HepG2 (cell line): ENCODE measurements at regions not wholly inside any gene's neighbourhood (a gene's known extent, or its start where the extent isn't known, plus 50 kb on each side); places are given as distances from the start of the nearest gene placed in this dataset.
A peak's percentile ranks its signal among the peaks of the same experiment; 100 is the strongest.

ENCODE experiments used
- ATAC-seq: fragments of 200-7000 bp; cut with Tn5 transposase; 3 replicates; pipeline ENCODE4 v1.9.1; 2020; ENCODE audit warnings: mild to moderate bottlenecking, moderate library complexity
- BruUV-seq: library from RNA; stranded (reverse); fragments of 400-500 nt; replicated peaks from 2 replicates; lab custom pipeline; 2021; lab: Mats Ljungman, UMichigan
- CTCF ChIA-PET: fragments of 300-600 bp; formaldehyde crosslinking; extraction: SDS; loops from one replicate; lab custom pipeline; 2021; ENCODE audit warnings: low total read pairs, inconsistent platforms, low intra/inter-chr PET ratio; lab: Yijun Ruan, JAX
- POLR2A ChIA-PET: fragments of 350-600 bp; sonication (Branson Sonifier 250); formaldehyde crosslinking; loops from one replicate; lab custom pipeline; 2020; ENCODE audit warnings: antibody characterized with exemption, inconsistent platforms; lab: Yijun Ruan, JAX
- DNase-seq: peaks from one replicate; pipeline ENCODE4 v3.0.0-alpha.2; 2015; ENCODE audit warnings: low spot score
- FAIRE-seq: peaks from 3 replicates; lab custom pipeline; 2011; peaks lifted over from hg19 to GRCh38; lab: Jason Lieb, UNC
- H2AFZ ChIP-seq: one replicate; pipeline ENCODE4 v1.6.1; 2011; ENCODE audit warnings: low read length, inconsistent platforms
- H3K27ac ChIP-seq: fragments of 300-600 bp; 3 replicates; pipeline ENCODE4 v1.8.0; 2011; ENCODE audit warnings: mixed run types, mild to moderate bottlenecking, mixed read lengths, low read length, inconsistent platforms; ENCODE audit not compliant: insufficient read depth; ENCODE audit errors: extremely low read length
- H3K27me3 ChIP-seq, 2 experiments: fragments of 200-600 bp in 1 of 2; 2 replicates in 1 of 2; 3 replicates in 1 of 2; pipeline versions ENCODE4 v1.6.0 to v1.8.0; 2011; ENCODE audit warnings: low read length in 2 of 2, mild to moderate bottlenecking in 2 of 2, moderate library complexity in 2 of 2, inconsistent platforms in 1 of 2; ENCODE audit not compliant: insufficient read depth in 2 of 2, control insufficient read depth in 1 of 2
- H3K36me3 ChIP-seq, 2 experiments: fragments of 200-600 bp in 1 of 2; replicated peaks in 1 of 2; 2 replicates in 1 of 2; 3 replicates in 1 of 2; pipeline versions ENCODE4 v1.5.1 to v1.8.0; 2011; ENCODE audit warnings: low read length in 2 of 2, inconsistent platforms in 1 of 2; ENCODE audit not compliant: insufficient read depth in 2 of 2, control insufficient read depth in 1 of 2
- H3K4me1 ChIP-seq: 2 replicates; pipeline ENCODE4 v1.5.1; 2012; ENCODE audit warnings: low read length, inconsistent platforms; ENCODE audit not compliant: insufficient read depth
- H3K4me2 ChIP-seq: 2 replicates; pipeline ENCODE4 v1.6.0; 2011; ENCODE audit warnings: low read depth, low read length, inconsistent platforms
- H3K4me3 ChIP-seq, 3 experiments: fragments of 200-600 bp in 1 of 3; sonication (generic), shearing (Covaris generic) in 1 of 3; replicated peaks in 1 of 3; 2 replicates each; pipeline ENCODE4 v1.5.1; 2011 to 2016; ENCODE audit warnings: low read length in 3 of 3, inconsistent platforms in 2 of 3, low read depth in 2 of 3, mild to moderate bottlenecking in 2 of 3, control low read depth in 1 of 3, mixed read lengths in 1 of 3; ENCODE audit not compliant: insufficient read depth in 1 of 3
- H3K79me2 ChIP-seq: one replicate; pipeline ENCODE4 v1.6.1; 2011; ENCODE audit warnings: low read length, inconsistent platforms; ENCODE audit not compliant: insufficient read depth
- H3K9ac ChIP-seq: 2 replicates; pipeline ENCODE4 v1.6.0; 2011; ENCODE audit warnings: mild to moderate bottlenecking, low read depth, low read length, inconsistent platforms; ENCODE audit not compliant: insufficient read depth
- H3K9me3 ChIP-seq: 2 replicates; pipeline ENCODE4 v1.5.1; 2012; ENCODE audit warnings: mild to moderate bottlenecking, low read length
- H4K20me1 ChIP-seq: 2 replicates; pipeline ENCODE4 v1.6.0; 2011; ENCODE audit warnings: inconsistent platforms, mild to moderate bottlenecking, low read length, moderate library complexity; ENCODE audit not compliant: insufficient read depth
- CEBPB ChIP-seq: IDR thresholded peaks from 2 replicates; pipeline ENCODE4 v1.6.1; 2011; ENCODE audit warnings: low read depth, low read length, improper control_type of control experiment, borderline replicate concordance
- HNF4G ChIP-seq, 2 experiments: sonication (generic) in 1 of 2; formaldehyde crosslinking in 1 of 2; IDR thresholded peaks; 2 replicates each; pipeline versions ENCODE4 v1.4.0 to v1.6.1; 2011 to 2020; ENCODE audit warnings: borderline replicate concordance in 2 of 2, low read depth in 2 of 2, mild to moderate bottlenecking in 2 of 2, low read length in 1 of 2, missing genetic modification reagents in 1 of 2, moderate library complexity in 1 of 2
- POLR2AphosphoS2 ChIP-seq: IDR thresholded peaks from 2 replicates; pipeline ENCODE4 v1.6.1; 2011; ENCODE audit warnings: low read depth, low read length, improper control_type of control experiment
- RNF2 ChIP-seq: fragments of 450-650 bp; conservative IDR thresholded peaks from 2 replicates; pipeline ENCODE4 v1.6.1; 2016; ENCODE audit warnings: low read depth
- SP140L ChIP-seq: sonication (generic); formaldehyde crosslinking; IDR thresholded peaks from 2 replicates; pipeline ENCODE4 v1.4.0; 2020; ENCODE audit warnings: missing genetic modification reagents, borderline replicate concordance
- ZNF430 ChIP-seq: sonication (generic); formaldehyde crosslinking; IDR thresholded peaks from 2 replicates; pipeline ENCODE4 v1.9.0; 2021; ENCODE audit warnings: mild to moderate bottlenecking, missing genetic modification reagents
- ZNF589 ChIP-seq: sonication (generic); formaldehyde crosslinking; conservative IDR thresholded peaks from 2 replicates; pipeline ENCODE4 v1.8.0; 2022; ENCODE audit warnings: mild to moderate bottlenecking, moderate library complexity, missing genetic modification reagents
- WGBS: methylation state at CpG from one replicate; pipeline ENCODE4 v1.1.6; 2017; ENCODE audit warnings: low lambda C conversion rate; 5-methylcytosine and 5-hydroxymethylcytosine counted together
- in situ Hi-C: cut with HindIII; loops from 2 replicates; pipeline ENCODE4 v1.10.0; 2017; ENCODE audit warnings: low pct_unique_long_range_greater_than_20kb; ENCODE audit not compliant: extremely low pct_ligation_motif_present
- intact Hi-C: fragments of 100-400 bp; cut with micrococcal nuclease; formaldehyde crosslinking; loops from one replicate; pipeline ENCODE4 v1.10.0; 2022; ENCODE audit not compliant: unreplicated experiment
- TF ChIP-seq, protein P1 (sequence below): sonication (generic); formaldehyde crosslinking; IDR thresholded peaks from 2 replicates; pipeline ENCODE4 v1.5.0; 2020; ENCODE audit warnings: missing genetic modification reagents
- TF ChIP-seq, protein P2 (sequence below): sonication (generic); formaldehyde crosslinking; IDR thresholded peaks from 2 replicates; pipeline ENCODE4 v1.8.1; 2023; ENCODE audit warnings: mild to moderate bottlenecking, missing genetic modification reagents
- TF ChIP-seq, protein P3 (sequence below): sonication (generic); formaldehyde crosslinking; IDR thresholded peaks from 2 replicates; pipeline ENCODE4 v1.4.0; 2020; ENCODE audit warnings: missing genetic modification reagents, borderline replicate concordance

DNA sequence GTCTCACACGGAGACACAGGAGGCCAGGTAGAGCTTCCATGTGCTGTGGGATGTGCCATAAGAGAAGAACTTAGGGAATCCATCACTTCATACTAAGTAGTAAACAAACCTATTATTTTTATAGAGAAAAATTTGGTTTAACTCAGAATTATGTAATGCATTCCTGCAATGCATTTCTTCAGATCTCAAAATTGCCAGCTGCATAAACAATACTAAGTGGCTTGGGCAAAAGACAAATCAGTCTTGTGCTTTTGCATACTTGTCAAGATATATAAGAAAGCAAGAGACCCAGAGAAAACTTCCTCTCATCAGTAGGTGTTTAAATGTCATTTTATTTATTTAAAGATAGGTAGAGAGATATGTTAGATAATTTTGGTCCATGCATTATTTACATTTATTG is 382.1 kb upstream of the CTSO start:
- ChIA-PET CTCF (no interaction called here), POLR2A (no interaction called here)
- Histone ChIP-seq H3K4me2 (no peak overlapping the region), H2AFZ (no peak overlapping the region), H3K79me2 (no peaks in the 10 kb centered on the region), H3K36me3 (no peaks in the 10 kb centered on the region), H3K4me3 (no peak overlapping the region), H3K4me1 (no peaks in the 10 kb centered on the region), H3K9ac (no peak overlapping the region), H3K27me3 (no peaks in the 10 kb centered on the region), H4K20me1 (no peaks in the 10 kb centered on the region), H3K9me3 (no peaks in the 10 kb centered on the region), H3K27ac (no peak overlapping the region)
- ATAC-seq (no peak), FAIRE-seq (no peak), DNase-seq (no peak)
- 0% methylated on average over 1 of the region's 1 CpG for WGBS
- in situ Hi-C loops (no loop called here), intact Hi-C loops (no loop called here)
- BruUV-seq = no TSS peak
- TF ChIP-seq HNF4G (IDR thresholded peaks at IDR 0.05; ENCODE audit: borderline replicate concordance, low read depth, low read length) = no peak
- TF ChIP-seq HNF4G (CRISPR knock-in tag; IDR thresholded peaks at IDR 0.05; ENCODE audit: borderline replicate concordance, low read depth) = no peak
- TF ChIP-seq, protein P1, sequence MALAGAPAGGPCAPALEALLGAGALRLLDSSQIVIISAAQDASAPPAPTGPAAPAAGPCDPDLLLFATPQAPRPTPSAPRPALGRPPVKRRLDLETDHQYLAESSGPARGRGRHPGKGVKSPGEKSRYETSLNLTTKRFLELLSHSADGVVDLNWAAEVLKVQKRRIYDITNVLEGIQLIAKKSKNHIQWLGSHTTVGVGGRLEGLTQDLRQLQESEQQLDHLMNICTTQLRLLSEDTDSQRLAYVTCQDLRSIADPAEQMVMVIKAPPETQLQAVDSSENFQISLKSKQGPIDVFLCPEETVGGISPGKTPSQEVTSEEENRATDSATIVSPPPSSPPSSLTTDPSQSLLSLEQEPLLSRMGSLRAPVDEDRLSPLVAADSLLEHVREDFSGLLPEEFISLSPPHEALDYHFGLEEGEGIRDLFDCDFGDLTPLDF (CRISPR knock-in tag) = no peak
- no peak for TF ChIP-seq ZNF589 (CRISPR knock-in tag)
- no peak for TF ChIP-seq POLR2AphosphoS2
- no peak for TF ChIP-seq SP140L (CRISPR knock-in tag)
- no peak for TF ChIP-seq ZNF430 (CRISPR knock-in tag)

DNA sequence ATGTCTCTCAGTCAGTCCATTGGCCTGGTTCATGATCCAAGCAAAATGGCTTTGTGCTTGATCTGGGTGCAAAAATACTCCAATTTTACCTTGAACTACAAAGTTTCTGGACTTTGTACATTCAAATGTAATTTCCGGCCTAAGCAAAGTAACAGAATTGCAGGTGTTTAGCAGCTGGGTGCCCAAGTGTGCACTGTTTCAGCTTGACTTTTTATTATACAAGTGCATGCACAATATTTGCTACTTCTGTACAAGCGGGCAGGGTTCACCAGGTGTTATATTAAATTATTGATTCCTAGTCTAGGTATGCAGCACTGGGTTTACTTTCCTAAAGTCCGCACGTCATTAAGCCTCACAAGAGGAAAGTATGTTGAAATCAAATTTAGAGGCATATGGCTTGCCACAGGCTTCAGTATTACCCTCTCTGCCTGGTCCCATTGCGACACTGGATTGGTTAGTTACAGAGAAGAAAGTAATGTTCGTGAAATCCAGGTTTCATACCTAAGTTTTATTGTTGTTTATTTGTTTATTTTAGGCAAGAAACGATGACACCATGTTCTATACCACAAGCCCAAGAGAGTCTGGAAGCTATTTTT is 376.9 kb upstream of the CTSO start:
- Histone ChIP-seq H3K9ac (no peak overlapping the region), H2AFZ (no peak overlapping the region), H3K4me2 (no peak overlapping the region), H3K79me2 (no peaks in the 10 kb centered on the region), H4K20me1 (no peaks in the 10 kb centered on the region), H3K4me3 (no peak overlapping the region), H3K36me3 (no peaks in the 10 kb centered on the region), H3K27ac (no peak overlapping the region), H3K27me3 (no peaks in the 10 kb centered on the region), H3K4me1 (no peaks in the 10 kb centered on the region), H3K9me3 (no peaks in the 10 kb centered on the region)
- BruUV-seq = no TSS peak
- ChIA-PET POLR2A (no interaction called here), CTCF (no interaction called here)
- DNase-seq (no peak), FAIRE-seq (no peak), ATAC-seq (no peak)
- intact Hi-C loops (no loop called here), in situ Hi-C loops (no loop called here)
- 4% methylated on average over 7 of the region's 7 CpGs for WGBS
- TF ChIP-seq CEBPB (0 out of 2 replicates have a peak, but pooled peaks have one; percentile 4), RNF2 (no peak)
- TF ChIP-seq, protein P2, sequence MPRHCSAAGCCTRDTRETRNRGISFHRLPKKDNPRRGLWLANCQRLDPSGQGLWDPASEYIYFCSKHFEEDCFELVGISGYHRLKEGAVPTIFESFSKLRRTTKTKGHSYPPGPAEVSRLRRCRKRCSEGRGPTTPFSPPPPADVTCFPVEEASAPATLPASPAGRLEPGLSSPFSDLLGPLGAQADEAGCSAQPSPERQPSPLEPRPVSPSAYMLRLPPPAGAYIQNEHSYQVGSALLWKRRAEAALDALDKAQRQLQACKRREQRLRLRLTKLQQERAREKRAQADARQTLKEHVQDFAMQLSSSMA = no peak
- TF ChIP-seq, protein P3, sequence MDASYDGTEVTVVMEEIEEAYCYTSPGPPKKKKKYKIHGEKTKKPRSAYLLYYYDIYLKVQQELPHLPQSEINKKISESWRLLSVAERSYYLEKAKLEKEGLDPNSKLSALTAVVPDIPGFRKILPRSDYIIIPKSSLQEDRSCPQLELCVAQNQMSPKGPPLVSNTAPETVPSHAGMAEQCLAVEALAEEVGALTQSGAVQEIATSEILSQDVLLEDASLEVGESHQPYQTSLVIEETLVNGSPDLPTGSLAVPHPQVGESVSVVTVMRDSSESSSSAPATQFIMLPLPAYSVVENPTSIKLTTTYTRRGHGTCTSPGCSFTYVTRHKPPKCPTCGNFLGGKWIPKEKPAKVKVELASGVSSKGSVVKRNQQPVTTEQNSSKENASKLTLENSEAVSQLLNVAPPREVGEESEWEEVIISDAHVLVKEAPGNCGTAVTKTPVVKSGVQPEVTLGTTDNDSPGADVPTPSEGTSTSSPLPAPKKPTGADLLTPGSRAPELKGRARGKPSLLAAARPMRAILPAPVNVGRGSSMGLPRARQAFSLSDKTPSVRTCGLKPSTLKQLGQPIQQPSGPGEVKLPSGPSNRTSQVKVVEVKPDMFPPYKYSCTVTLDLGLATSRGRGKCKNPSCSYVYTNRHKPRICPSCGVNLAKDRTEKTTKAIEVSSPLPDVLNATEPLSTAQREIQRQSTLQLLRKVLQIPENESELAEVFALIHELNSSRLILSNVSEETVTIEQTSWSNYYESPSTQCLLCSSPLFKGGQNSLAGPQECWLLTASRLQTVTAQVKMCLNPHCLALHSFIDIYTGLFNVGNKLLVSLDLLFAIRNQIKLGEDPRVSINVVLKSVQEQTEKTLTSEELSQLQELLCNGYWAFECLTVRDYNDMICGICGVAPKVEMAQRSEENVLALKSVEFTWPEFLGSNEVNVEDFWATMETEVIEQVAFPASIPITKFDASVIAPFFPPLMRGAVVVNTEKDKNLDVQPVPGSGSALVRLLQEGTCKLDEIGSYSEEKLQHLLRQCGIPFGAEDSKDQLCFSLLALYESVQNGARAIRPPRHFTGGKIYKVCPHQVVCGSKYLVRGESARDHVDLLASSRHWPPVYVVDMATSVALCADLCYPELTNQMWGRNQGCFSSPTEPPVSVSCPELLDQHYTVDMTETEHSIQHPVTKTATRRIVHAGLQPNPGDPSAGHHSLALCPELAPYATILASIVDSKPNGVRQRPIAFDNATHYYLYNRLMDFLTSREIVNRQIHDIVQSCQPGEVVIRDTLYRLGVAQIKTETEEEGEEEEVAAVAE (CRISPR knock-in tag) = no peak
